NCI-H510A (cell line): ENCODE measurements at regions not wholly inside any gene's neighbourhood (a gene's known extent, or its start where the extent isn't known, plus 50 kb on each side); places are given as distances from the start of the nearest gene placed in this dataset.

Experiments used
- DNase-seq: peaks from one replicate; lab custom pipeline; 2025; lab: John Stamatoyannopoulos, UW

DNA sequence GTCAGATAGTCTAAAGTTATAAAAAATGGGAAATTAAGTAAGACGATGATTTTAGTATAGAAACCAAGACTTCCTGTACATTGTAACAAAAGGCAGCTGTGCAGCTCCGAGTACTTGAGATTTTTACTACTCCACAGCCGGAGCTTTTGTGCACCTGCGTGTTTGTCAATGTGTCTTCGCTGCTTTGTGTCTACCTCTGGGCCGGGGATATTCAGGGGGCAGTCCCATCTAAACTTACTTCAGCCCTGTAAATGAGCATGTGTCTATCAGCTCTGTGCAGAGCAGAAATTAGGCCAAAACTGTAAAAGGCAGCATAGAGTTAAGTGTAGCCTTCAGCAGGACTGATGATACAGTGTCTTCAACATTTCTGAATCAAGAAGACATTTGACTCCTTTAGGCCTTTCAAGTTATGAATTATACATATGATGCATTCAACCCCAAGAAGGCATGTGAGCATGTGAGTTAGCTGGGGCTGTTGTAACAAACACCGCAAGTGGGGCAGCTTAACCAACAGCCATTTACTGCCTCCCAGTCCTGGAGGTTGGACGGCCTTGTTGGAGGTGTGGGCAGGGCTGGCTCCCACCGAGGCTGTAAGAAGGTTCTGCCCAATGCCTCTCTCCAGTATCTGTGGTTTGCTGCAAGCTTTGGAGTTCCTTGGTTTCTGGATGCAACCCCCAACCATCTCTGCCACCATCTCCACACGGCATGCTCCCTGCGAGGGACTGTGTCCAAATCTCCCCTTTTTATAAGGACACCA is 191.0 kb upstream of the IRS2 start:
- no peak for DNase-seq

DNA sequence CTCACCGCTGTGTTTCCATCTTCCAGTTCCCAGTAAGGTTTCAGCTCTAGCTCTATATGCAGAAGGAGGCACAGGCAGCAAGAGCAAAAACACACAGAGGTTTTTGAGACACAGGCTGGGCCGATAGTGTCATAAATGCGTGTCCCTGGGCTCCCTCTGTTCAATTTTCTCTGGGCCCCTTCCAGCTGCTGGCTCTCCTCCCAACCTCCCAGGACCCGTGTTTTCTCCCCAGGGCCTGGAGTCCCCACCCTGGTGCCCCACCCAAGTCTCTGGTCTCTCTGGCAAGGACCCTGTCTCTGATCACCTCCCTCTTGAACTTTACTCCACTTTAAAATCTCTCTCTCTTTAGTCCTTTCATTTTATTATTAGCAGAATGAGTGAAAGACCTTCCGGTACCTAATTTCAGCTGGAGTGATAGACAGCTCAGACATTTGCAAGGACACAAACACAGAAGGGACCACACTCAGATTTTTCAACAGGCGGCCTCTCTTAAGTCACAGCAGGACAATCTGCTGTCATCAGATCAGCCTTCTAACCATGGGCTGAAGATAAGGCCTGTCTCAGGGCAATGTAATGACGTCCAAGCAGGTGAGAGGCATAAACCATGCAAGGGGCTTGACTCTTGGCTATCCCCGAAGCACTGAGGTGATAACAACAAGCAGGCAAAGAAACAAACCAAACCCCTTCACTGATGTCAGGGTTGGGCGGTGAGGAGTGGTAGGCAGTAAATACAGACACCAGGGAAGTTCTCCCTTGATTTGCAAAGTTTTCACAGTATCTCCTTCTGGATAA is 190.0 kb upstream of the IRS2 start:
- DNase-seq, result no peak

DNA sequence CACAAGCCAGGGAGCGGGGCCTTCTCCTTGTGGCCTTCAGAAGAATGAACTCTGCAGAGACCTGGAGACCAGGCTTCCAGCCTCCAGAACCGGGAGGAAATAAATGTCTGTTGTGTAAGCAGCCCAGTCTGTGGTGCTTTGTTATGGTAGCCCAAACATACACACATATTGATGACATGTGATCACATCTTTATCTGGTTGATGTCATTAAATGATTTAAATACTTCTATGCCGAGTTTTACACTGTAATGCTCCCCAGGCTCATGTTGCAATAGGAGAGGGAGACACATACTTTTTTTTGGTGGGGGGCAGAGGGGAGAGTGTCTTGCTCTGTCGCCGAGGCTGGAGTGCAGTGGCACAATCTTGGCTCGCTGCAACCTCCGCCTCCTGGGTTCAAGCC is 188.0 kb upstream of the IRS2 start:
- DNase-seq, result no peak

DNA sequence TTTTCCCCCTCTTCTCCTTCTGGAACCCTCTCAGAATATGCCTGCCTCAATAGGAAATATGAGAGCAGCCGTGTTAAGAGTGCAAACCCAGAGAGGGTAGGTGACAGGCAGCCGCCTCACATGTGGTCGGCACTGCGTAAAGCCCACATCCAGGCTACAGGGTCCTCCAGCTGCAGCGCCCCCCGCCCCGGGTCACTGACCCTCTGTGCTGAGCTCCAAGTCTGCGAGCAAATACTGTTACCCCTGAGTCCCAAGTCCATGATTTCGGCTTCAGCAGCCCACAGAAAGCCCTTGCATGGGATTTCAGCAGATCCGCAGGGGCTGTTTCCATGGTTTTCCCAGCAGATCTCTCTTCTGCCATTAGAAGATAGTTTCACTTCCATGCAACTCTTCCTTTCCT is 186.9 kb upstream of the IRS2 start:
- no peak for DNase-seq

DNA sequence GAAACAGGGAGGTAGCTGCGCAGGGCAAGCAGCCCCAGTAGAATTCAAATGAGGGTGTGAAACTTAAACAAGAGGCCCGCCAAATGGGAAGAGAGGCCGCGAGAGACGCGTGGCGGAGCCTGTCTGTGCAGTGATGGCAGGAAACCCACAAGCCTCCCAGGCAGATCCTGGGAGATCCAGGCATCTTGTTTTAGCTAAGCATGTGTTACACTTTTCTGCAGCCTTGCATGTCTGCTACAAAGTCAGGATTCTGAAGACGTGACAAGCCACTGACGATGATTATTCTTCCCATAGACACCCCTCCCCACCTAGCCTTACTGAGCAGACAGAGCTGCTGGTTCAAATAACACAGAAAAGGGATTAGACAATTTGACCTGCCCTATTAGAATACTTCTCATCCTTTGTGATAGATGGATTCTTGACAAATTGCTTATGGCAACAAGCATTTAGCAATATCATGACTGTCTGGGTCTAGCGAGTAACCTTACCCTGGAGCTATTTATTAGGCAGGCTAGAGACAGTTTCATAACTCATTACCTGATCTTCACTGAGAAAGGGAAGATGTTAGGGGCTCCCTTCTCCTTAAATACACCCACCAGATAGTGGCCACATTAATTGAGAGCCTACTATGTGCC is 185.2 kb upstream of the IRS2 start:
- DNase-seq, result no peak

DNA sequence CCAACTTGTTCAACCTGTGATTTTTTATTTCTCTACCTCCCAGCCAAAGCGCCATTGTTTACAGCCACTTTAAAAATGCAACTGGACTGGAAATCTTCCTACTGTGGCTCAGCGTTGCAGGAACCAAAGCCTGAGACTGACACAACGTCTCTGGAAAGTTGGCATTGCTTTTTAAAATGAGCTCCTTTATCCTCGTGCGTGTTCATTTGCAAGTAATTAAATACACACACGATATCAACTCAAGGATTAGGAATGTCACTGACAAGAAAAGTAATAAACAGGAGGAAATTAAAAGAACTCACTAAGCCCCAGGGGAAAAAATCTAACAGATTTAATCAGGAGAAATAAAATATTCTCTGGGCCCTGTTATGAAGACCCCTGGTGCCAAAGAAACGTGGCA is 184.6 kb upstream of the IRS2 start:
- no peak for DNase-seq

DNA sequence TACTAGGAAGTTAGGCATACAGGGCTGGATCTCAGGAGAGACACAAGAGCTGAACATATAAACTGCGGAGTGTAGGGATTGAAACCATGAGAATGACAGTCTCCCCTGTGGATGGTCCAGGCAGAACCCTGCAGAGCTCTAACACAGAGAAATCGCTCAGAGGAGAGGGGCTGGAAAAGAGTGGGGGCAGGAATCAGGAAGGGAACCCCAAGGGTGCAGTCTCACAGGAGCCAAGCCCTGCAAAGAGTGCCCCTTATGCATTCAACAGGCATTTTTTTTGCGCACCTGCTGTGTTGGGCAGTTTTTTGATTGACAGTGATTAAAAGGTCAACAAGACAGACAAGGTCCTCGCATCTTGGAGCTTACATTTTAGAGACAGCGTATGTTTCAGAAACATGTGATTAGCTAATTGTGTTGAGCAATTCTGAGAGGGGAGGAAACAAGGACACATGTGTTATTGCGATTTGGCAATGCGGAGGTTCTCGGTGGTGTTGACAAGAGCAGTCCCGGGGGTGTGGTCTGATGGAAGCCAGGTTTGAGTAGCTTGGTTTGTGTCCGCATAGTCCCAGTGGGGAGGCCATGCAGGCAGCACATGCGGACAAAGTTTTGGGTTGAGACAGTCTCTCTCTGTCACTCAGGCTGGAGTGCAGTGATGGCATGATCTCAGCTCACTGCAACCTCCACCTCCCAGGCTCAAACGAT is 182.6 kb upstream of the IRS2 start:
- DNase-seq, result no peak

DNA sequence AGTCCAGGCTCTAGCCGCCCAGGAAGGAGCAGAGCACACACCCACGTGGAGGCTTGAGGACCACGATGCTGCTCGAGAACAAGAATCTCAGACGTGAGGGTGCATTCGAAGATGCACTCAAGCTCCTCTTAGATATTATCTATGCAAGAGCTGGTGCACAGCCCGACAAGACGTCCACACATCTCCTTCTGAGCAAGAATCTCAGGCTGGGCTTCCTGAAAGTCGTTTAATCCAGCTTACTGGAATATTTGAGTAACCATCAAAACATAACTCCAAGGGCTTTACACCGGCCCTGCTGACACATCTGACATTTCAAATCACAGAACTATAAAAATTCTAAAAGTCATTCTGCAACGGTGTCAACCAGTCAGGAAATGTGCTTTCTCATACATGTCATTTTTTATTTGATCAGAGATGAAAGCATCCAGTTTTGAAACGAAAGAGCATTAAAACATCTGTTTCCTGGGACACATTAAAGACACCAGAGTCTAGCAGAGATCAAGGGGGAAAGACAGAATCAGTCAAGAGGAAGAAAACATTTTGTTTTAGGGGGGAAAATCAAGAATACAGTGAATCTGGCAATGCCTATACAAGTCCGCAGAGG is 177.7 kb upstream of the IRS2 start:
- no peak for DNase-seq

DNA sequence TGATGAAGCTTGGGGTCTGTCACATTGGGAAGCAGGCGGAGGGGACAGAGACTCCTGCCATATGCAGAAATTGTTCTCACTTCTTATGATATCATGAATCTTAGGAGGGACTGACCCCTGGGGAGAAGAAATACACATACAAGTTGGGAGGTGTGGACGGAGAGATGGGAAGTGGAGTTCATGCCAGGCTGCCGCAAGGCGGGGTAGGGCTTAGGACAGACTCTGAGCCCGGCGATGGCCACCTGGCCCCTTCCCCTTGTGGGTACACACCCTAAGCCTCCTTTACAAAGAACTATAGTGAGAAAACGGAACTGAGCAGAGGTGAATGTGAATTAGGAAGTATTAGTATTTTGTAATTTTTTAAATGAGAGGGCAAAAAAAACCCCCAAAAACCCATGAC is 177.0 kb upstream of the IRS2 start:
- DNase-seq, result no peak

DNA sequence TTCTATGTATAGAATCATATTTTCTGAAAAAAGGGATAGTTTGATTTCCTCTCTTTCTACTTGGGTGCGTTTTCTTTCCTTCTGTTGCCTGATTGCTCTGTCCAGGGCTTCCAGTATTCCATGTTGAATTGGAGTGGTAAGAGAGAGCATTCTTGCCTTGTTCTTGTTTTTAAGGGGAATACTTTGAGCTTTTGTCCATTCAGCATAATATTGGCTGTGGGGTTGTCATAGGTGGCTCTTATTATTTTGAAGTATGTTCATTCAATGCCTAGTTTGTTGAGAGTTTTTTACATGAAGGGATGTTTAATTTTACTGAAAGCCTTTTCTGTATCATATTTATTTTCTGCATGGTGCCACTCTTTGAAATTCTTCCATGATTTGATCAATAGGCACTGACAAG is 173.5 kb upstream of the IRS2 start:
- DNase-seq, result no peak

DNA sequence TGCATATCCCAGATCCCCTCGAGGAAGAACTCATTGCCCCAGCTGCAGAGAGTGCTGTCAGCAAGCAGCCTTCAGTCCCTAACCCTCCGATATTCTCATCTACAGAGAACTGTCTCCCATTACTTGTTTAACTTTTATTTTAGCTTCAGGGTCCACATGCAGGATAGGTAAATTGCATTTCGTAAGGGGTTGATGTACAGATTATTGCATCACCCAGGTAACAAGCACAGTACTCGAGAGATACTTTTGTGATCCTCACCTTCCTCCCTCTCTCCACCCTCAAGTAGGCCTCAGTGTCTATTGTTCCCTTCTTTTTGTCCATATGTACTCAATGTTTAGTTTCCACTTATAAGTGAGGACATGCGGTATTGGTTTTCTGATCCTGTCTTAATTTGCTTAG is 171.5 kb upstream of the IRS2 start:
- no peak for DNase-seq

DNA sequence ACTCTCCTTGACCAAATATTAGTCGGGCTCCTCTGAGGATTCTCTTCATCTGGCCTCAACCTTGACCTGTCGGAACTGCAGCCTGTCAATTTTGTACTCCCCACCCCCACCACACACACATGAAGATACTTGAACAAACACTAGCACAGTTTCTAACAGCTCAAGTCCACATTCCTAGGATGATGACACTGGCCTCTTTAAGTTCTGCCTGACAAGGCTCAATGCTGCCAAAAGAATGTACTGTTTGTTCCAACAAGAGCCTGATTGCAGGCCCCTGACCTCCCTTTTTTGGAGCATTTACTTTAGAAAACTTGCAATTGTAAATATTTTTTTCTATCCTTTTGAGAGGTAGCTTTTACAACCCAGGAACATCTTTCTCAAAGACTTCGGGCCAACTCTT is 169.2 kb upstream of the IRS2 start:
- no peak for DNase-seq

DNA sequence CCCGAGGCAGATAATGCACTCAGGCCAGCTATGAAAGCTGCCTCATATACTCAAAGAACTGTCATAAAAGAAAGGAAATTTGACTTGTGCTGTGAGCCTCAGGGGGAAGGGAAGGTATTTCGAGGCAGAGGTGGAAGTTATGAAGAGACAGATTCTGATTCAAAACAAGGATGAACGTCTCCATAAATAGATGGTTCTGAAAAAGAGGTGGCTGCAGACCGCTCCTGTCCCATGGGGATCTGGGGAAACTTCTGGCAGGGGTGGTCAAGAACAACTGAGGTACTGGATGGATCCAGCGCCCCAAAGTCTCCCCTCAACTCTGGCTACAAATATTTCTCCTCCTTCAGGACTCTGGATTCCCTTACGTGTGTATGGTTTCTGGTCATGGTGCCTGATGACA is 168.1 kb upstream of the IRS2 start:
- DNase-seq, result no peak

DNA sequence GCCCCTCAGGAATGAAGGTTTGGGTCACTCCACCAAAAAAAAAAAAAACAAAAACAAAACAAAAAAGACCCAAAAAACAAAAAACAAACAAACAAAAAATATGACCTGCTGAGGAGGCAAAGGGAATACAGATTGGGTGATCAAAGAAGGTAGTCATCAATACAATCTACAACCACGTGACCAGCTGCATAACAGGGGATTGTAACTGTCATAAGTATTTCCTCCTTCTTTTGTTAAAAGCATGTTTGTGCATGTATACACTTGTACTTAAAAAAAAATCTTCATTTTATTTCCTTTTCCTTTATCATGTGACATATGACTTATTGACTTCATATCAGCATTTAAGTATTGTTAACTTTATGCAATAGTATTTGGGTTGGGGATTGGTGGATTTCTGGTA is 165.1 kb upstream of the IRS2 start:
- DNase-seq, result no peak

DNA sequence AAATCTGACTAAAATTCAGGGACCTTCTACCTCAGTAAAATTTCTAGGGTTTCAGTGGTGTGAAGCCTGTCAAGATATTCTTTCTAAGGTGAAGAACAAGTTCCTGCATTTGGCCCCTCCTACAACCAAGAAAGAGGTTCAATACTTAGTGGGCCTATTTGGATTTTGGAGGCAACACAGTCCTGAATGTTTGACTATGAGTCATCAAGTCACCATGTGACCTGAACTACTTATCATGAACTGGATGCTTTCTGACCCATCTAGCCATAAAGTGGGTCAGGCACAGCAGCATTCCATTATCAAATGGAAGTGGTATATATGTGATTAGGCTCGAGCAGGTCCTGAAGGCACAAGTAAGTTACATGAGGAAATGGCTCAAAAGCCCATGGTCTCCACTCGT is 163.0 kb upstream of the IRS2 start:
- no peak for DNase-seq

DNA sequence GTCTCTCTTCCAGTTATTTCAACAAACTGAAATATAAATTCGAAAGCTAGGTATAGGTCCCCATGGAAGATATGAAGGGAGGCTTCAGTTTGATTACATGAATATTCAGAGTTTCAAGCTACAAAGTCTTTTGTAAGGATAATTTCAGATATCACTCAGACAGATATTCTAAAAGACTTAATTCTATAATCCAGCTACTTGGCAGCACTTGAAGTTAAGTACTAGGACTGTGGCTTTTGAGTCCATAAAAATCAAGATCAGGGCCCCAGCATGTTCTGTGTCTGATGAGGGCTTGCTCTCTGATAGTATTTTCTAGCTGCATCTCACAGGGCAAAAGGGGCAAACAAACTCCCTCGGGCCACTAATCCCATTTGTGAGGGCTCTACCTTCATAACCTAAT is 160.6 kb upstream of the IRS2 start:
- no peak for DNase-seq

DNA sequence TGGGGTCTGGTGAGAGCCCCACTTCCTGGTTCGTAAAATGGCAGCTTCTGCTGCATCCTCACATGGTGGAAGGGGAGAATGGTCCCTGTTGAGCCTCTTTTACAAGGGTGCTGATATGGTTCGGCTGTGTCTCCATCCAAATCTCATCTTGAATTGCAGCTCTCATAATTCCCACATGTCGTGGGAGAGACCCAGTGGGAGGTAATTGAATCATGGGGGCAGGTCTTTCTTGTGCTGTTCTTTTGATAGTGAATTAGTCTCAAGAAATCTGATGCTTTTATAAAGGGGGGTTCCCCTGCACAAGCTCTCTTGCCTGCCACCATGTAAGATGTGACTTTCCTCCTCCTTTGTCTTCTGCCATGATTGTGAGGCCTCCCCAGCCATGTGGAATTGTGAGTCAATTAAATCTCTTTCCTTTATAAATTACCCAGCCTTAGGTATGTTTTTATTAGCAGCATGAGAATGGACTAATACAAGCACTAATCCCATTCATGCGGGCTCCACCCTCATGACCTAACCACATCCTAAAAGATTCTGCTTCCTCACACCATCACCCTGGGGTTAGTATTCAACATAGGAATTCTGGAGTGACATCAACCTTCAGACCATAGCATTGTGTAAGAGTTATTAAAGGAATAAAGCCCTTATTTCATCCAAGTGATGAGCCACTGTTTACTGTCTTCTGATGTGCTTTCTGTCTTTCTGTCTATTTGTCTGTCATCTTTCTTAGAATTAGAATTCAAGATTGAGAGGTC is 159.0 kb upstream of the IRS2 start:
- no peak for DNase-seq

DNA sequence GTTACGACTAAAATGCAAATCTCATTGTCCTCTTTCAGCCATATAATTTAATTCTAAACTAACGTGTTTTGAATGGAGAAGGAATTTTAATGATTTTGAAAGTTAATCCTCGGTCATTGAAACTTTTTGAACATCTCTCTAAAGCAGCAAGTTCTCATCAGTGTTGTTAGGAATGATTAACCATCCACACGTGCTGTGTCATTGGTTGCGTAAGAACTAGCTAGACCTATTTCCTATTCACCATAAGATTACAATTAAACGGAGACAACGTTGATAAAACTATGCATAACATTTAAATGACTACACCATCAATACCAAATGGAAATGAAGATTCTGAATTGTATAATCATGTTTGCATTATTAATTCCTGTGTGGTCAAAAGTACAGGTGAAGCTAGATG is 155.6 kb upstream of the IRS2 start:
- no peak for DNase-seq

DNA sequence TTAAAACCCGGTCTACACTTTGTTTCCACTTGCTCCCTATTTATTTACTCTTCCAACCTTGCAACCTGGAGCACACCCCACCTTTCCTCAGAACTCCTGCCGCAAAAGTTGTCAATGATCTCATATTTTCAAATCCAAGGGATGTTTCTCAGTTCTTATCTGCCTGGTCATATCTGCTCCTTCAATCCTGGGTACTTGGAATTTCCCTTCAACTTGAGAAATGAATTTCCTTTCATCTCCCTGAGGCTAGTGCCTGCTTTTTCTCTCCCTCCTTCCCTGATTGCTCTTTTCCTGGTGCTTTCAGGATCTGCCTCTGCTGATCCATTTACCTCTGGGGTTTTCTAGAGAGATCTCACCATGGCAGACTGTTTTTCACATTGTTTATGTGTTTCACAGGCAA is 154.8 kb upstream of the IRS2 start:
- DNase-seq, result no peak

DNA sequence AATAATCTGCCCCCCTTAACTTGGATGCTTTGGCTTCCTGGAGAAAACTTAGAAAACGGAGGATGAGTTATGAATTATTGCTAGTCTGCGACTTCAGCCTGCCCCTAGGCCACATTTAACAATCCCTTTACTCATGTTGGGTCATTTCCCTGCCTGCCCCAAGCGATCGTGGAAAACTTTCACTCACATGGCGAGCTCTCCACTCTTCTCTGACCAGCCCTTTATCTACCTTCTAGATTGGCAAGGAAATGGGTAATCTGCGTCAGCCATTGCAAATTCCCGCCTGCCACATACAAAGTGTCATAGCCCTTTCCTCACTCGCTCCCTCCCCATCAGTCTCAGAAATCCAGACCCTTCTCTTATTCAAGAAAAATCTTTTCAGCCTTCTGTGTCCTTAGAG is 154.3 kb upstream of the IRS2 start:
- DNase-seq, result no peak

DNA sequence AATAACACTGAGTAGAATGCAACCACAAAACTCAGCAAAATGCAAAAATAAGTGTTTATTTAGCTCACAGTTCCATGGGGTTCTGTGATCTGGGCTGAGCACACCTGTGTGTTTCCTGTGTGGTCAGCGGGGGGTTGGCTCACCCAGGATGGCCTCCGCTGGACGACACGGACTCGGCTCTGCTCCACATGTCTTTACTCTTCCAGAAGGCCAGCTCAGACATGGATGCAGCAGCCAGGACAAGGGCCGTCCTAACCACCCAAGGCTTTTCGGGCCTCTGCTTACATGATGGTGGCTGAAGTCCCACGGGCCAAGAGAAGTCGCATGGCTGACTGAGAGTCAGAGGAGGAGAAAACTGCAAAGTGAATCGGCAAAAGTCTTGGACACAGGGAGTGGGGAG is 153.5 kb upstream of the IRS2 start:
- no peak for DNase-seq

DNA sequence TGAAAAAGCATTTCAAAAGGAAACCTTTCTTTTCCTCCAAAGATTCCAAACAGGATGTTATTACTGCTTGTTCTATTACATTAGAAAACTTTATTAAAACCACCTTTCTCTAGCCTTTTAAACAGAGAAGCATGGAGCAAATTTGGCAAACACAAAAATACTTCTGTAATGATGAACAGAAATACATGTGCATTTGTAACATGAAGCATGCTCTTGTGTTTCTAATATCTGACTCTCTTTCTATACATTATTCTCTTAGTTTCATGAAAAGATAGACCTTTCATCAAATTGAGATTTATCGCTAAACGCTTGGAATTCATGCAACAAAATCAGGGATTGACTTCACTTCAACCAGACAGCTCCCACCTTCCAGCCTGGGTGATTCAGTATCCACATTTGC is 152.8 kb upstream of the IRS2 start:
- no peak for DNase-seq
